ENCODE measurements at regions not wholly inside any gene's neighbourhood (a gene's known extent, or its start where the extent isn't known, plus 50 kb on each side); places are given as distances from the start of the nearest gene placed in this dataset.

- H3K9me3 ChIP-seq = no peaks in the 10 kb centered on the region
- 87% methylated on average over 4 of the region's 4 CpGs for WGBS, 2 donors
- H3K4me3 ChIP-seq = no peak overlapping the region
- TF ChIP-seq, protein P1, sequence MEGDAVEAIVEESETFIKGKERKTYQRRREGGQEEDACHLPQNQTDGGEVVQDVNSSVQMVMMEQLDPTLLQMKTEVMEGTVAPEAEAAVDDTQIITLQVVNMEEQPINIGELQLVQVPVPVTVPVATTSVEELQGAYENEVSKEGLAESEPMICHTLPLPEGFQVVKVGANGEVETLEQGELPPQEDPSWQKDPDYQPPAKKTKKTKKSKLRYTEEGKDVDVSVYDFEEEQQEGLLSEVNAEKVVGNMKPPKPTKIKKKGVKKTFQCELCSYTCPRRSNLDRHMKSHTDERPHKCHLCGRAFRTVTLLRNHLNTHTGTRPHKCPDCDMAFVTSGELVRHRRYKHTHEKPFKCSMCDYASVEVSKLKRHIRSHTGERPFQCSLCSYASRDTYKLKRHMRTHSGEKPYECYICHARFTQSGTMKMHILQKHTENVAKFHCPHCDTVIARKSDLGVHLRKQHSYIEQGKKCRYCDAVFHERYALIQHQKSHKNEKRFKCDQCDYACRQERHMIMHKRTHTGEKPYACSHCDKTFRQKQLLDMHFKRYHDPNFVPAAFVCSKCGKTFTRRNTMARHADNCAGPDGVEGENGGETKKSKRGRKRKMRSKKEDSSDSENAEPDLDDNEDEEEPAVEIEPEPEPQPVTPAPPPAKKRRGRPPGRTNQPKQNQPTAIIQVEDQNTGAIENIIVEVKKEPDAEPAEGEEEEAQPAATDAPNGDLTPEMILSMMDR (IDR thresholded peaks at IDR 0.05) = no peak
- TF ChIP-seq POLR2A (IDR thresholded peaks at IDR 0.05) = no peak
- no peaks in the 10 kb centered on the region for H3K4me1 ChIP-seq
- intact Hi-C loops (cut with DNase I) = loop anchor here (10.0 kb wide), 1 partner anchor 212 kb away; no protein-coding TSS in a partner anchor
- ATAC-seq (no peak), DNase-seq (no peak)
- no peaks in the 10 kb centered on the region for H3K27me3 ChIP-seq
- no peak overlapping the region for H3K27ac ChIP-seq
- H3K36me3 ChIP-seq (replicated peaks in 1 of 2; ENCODE audit: insufficient read depth in 1 of 2, low read depth in 2 of 2) = no peaks in the 10 kb centered on the region
These were observed 113.9 kb upstream of the MMS22L start for GRCh38 chr6:97396880-97397279.

GRCh38 chr6:97399208-97399607, 116.2 kb upstream of the MMS22L start:
- Histone ChIP-seq H3K27me3 (no peaks in the 10 kb centered on the region), H3K4me1 (no peaks in the 10 kb centered on the region), H3K9me3 (no peaks in the 10 kb centered on the region), H3K27ac (no peak overlapping the region), H3K4me3 (no peak overlapping the region), H3K36me3 (replicated peaks in 1 of 2; ENCODE audit: insufficient read depth in 1 of 2, low read depth in 2 of 2) (no peaks in the 10 kb centered on the region)
- intact Hi-C loops (cut with DNase I) = loop anchor here (10.0 kb wide), 1 partner anchor 214 kb away; no protein-coding TSS in a partner anchor
- ATAC-seq (no peak), DNase-seq (no peak)
- WGBS, 2 donors = 68 to 72% methylated on average over 2 of the region's 2 CpGs
- TF ChIP-seq, protein P1 (IDR thresholded peaks at IDR 0.05) = no peak
- TF ChIP-seq POLR2A (IDR thresholded peaks at IDR 0.05) = no peak

GRCh38 chr6:97401533-97401932, 118.5 kb upstream of the MMS22L start:
- Histone ChIP-seq H3K27ac (no peak overlapping the region), H3K9me3 (no peaks in the 10 kb centered on the region), H3K4me1 (no peaks in the 10 kb centered on the region), H3K4me3 (no peak overlapping the region), H3K27me3 (no peaks in the 10 kb centered on the region), H3K36me3 (replicated peaks in 1 of 2; ENCODE audit: insufficient read depth in 1 of 2, low read depth in 2 of 2) (no peaks in the 10 kb centered on the region)
- no peak for TF ChIP-seq POLR2A (IDR thresholded peaks at IDR 0.05)
- TF ChIP-seq, protein P1 (IDR thresholded peaks at IDR 0.05) = no peak
- ATAC-seq = no peak
- DNase-seq = no peak
- WGBS, 2 donors = 32 to 39% methylated on average over 2 of the region's 2 CpGs
- intact Hi-C loops (cut with DNase I) = no loop called here

DNA sequence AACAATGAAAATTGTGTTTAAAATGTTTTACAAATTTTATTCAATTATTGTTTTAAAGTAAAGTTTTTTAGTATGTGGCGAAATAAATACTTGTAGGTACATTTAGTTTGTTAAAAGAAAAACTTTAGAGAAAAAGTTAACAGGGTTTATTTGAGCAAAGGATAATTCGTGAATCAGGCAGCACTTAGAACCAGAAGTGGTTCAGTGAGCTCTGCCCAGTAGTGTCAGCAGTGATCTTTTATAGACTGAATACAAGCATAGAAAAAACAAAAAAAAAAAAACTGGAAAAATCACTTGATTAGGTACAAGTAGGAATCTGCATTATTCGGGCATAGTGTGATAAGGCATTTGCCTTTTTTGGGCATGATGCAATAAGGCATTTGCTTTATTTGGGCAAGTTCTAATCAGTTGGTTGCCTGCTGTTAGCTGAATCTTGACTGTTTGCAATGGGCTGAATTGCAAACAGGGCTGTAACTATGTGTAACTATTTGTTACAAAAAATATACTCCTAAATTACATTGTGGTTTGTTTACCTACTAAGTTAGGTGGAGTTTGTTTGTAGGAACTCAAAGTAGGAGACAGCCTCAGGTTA, 122.9 kb upstream of the MMS22L start:
- H3K36me3 ChIP-seq (replicated peaks in 1 of 2; ENCODE audit: insufficient read depth in 1 of 2, low read depth in 2 of 2) = no peaks in the 10 kb centered on the region
- intact Hi-C loops (cut with DNase I) = no loop called here
- DNase-seq (no peak), ATAC-seq (no peak)
- H3K4me3 ChIP-seq = no peak overlapping the region
- H3K9me3 ChIP-seq = no peaks in the 10 kb centered on the region
- H3K27ac ChIP-seq = no peak overlapping the region
- H3K27me3 ChIP-seq = no peaks in the 10 kb centered on the region
- 49 to 50% methylated on average over 3 of the region's 3 CpGs for WGBS, 2 donors
- H3K4me1 ChIP-seq = no peaks in the 10 kb centered on the region
- no peak for TF ChIP-seq POLR2A (IDR thresholded peaks at IDR 0.05)
- TF ChIP-seq, protein P1 (IDR thresholded peaks at IDR 0.05) = no peak

- no peaks in the 10 kb centered on the region for H3K9me3 ChIP-seq
- 42 to 47% methylated on average over 1 of the region's 1 CpG for WGBS, 2 donors
- TF ChIP-seq, protein P1 (IDR thresholded peaks at IDR 0.05) = no peak
- TF ChIP-seq POLR2A (IDR thresholded peaks at IDR 0.05) = no peak
- H3K36me3 ChIP-seq (replicated peaks in 1 of 2; ENCODE audit: insufficient read depth in 1 of 2, low read depth in 2 of 2) = no peaks in the 10 kb centered on the region
- no peak for ATAC-seq
- no peak for DNase-seq
- no peaks in the 10 kb centered on the region for H3K4me1 ChIP-seq
- no peak overlapping the region for H3K4me3 ChIP-seq
- no peaks in the 10 kb centered on the region for H3K27me3 ChIP-seq
- H3K27ac ChIP-seq = no peak overlapping the region
- intact Hi-C loops (cut with DNase I) = no loop called here
These were observed 123.6 kb upstream of the MMS22L start for GRCh38 chr6:97406633-97407032.
